Spleen (tissue), 7 donors: ENCODE measurements at regions not wholly inside any gene's neighbourhood (a gene's known extent, or its start where the extent isn't known, plus 50 kb on each side); places are given as distances from the start of the nearest gene placed in this dataset.

Experiments used
- POLR2A ChIP-seq, 3 donors: fragments of 450-650 bp; IDR thresholded peaks; one replicate each; pipeline ENCODE4 v1.5.1; 2017; ENCODE audit warnings: antibody characterized with exemption in 3 of 3, mild to moderate bottlenecking in 1 of 3
- POLR2AphosphoS5 ChIP-seq, 3 donors: sonication (generic); formaldehyde crosslinking; IDR thresholded peaks; one replicate each; pipeline ENCODE4 v1.5.1; 2017; ENCODE audit warnings: antibody characterized with exemption in 3 of 3
- TF ChIP-seq, protein P1 (sequence below), 11 experiments: fragments of 200-600 bp in 7 of 11; fragments of 450-650 bp in 4 of 11; sonication (generic) in 4 of 11; IDR thresholded peaks in 8 of 11; conservative IDR thresholded peaks in 3 of 11; 1 replicate in 7 of 11; 2 replicates in 4 of 11; pipeline versions ENCODE4 v1.4.0 to v1.8.0; 2016 to 2021; ENCODE audit warnings: antibody characterized with exemption in 11 of 11, inconsistent platforms in 4 of 11, mild to moderate bottlenecking in 1 of 11
- donor health status: DM: no; HTN: no; CAD: no; lungs with moderate emphysema.
- donor health status: DM: no; HTN: no; CAD: no.
- donor health status: DM: no; HTN: no; CAD: no.

DNA sequence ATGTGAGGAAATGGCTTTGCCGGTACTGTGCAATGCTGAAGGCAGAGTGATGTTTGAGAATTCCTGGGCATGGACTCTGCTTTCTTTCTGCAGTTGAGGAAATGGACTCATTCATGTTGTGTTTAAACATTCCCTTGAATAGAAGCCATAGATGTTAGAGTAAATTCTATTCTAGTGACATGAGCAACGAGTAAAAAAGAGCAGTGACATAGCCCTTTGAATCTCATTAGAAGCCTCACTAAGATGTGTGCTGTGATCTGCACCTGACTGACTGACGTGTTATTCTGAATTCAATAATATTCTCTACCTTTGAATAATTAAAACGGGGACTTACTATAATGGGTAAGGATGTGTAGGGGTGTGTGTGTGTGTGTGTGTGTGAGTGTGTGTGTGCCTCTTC, 113.7 kb upstream of the KLF4 start:
- TF ChIP-seq, protein P1, sequence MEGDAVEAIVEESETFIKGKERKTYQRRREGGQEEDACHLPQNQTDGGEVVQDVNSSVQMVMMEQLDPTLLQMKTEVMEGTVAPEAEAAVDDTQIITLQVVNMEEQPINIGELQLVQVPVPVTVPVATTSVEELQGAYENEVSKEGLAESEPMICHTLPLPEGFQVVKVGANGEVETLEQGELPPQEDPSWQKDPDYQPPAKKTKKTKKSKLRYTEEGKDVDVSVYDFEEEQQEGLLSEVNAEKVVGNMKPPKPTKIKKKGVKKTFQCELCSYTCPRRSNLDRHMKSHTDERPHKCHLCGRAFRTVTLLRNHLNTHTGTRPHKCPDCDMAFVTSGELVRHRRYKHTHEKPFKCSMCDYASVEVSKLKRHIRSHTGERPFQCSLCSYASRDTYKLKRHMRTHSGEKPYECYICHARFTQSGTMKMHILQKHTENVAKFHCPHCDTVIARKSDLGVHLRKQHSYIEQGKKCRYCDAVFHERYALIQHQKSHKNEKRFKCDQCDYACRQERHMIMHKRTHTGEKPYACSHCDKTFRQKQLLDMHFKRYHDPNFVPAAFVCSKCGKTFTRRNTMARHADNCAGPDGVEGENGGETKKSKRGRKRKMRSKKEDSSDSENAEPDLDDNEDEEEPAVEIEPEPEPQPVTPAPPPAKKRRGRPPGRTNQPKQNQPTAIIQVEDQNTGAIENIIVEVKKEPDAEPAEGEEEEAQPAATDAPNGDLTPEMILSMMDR (IDR thresholded peaks at IDR 0.05 in 8 of 11, conservative IDR thresholded peaks at IDR 0.05 in 3 of 11), result no peak
- TF ChIP-seq POLR2A (IDR thresholded peaks at IDR 0.05) (no peak), POLR2AphosphoS5 (IDR thresholded peaks at IDR 0.05) (no peak)
